ENCODE measurements at regions not wholly inside any gene's neighbourhood (a gene's known extent, or its start where the extent isn't known, plus 50 kb on each side); places are given as distances from the start of the nearest gene placed in this dataset. TPM values are rescaled to one million over a fixed set of nuclear protein-coding genes. Genes with fewer than 3 reads are reported as not detected.

Small RNA genes in the stretch of these regions (microRNA-seq; reads per million reads assigned to microRNA genes)
- not detected for gene MIR6078 (ENCODE audit: borderline number of aligned reads, borderline replicate concordance)

Small RNA genes in the stretch of these regions (small RNA-seq; reads per million reads assigned to genes)
- gene MIR6078 (ENCODE audit: insufficient read depth, insufficient read length, low read depth, low replicate concordance) (not detected), gene RNU6-163P (ENCODE audit: insufficient read depth, insufficient read length, low read depth, low replicate concordance) (not detected)
